ENCODE measurements at regions not wholly inside any gene's neighbourhood (a gene's known extent, or its start where the extent isn't known, plus 50 kb on each side); places are given as distances from the start of the nearest gene placed in this dataset.

GRCh38 chr4:79689740-79690139 is 281.7 kb upstream of the GK2 start (continued):
- TF ChIP-seq REST (IDR thresholded peaks at IDR 0.05; ENCODE audit: low read depth, low read length) (no peak), RCOR1 (IDR thresholded peaks at IDR 0.05; ENCODE audit: low read length) (no peak), EZH2phosphoT487 (IDR thresholded peaks at IDR 0.05; ENCODE audit: borderline replicate concordance, low read depth) (no peak), MEF2A (IDR thresholded peaks at IDR 0.05; ENCODE audit: borderline replicate concordance, low read depth) (no peak)

GRCh38 chr4:79688691-79689090 is 280.7 kb upstream of the GK2 start:
- ChIA-PET CTCF (no interaction called here), POLR2A (no interaction called here)
- TF ChIP-seq SIN3A (IDR thresholded peaks at IDR 0.05; ENCODE audit: borderline replicate concordance, low read depth, low read length): no peak
- no peak for TF ChIP-seq REST (IDR thresholded peaks at IDR 0.05; ENCODE audit: low read depth, low read length)
- TF ChIP-seq IRF3 (IDR thresholded peaks at IDR 0.05; ENCODE audit: low read depth, low read length): no peak
- TF ChIP-seq RAD21 (IDR thresholded peaks at IDR 0.05; ENCODE audit: low read length): no peak
- no peak for TF ChIP-seq CHD2 (IDR thresholded peaks at IDR 0.05; ENCODE audit: low read length, partially characterized antibody)
- TF ChIP-seq USF1 (IDR thresholded peaks at IDR 0.05; ENCODE audit: borderline replicate concordance, low read depth): no peak
- TF ChIP-seq NFIC (IDR thresholded peaks at IDR 0.05; ENCODE audit: borderline replicate concordance): no peak
- TF ChIP-seq EP300 (IDR thresholded peaks at IDR 0.05; ENCODE audit: borderline replicate concordance in 1 of 2, low read depth in 1 of 2, low read length in 1 of 2): no peak
- TF ChIP-seq ELF1 (IDR thresholded peaks at IDR 0.05): no peak
- no peak for TF ChIP-seq RXRA (IDR thresholded peaks at IDR 0.05; ENCODE audit: borderline replicate concordance, low read depth)
- TF ChIP-seq TAF1 (IDR thresholded peaks at IDR 0.05; ENCODE audit: borderline replicate concordance, low read depth, low read length): no peak
- TF ChIP-seq JUND (IDR thresholded peaks at IDR 0.05): no peak
- TF ChIP-seq NRF1 (IDR thresholded peaks at IDR 0.05; ENCODE audit: low read depth, low read length): no peak
- H3K9me2 ChIP-seq: no peaks in the 10 kb centered on the region
- no peak overlapping the region for H3K4me2 ChIP-seq
- no peak overlapping the region for H2AFZ ChIP-seq (ENCODE audit: low read depth)
- H4K20me1 ChIP-seq (ENCODE audit: insufficient read depth): no peaks in the 10 kb centered on the region
- H3K4me3 ChIP-seq (ENCODE audit: low read depth in 2 of 2, low read length in 1 of 2): no peak overlapping the region
- H3K79me2 ChIP-seq (ENCODE audit: insufficient read depth): no peaks in the 10 kb centered on the region
- no peak overlapping the region for H3K27ac ChIP-seq (ENCODE audit: low read depth in 2 of 2, low read length in 1 of 2)
- H3K4me1 ChIP-seq (ENCODE audit: control insufficient read depth in 1 of 2, insufficient read depth in 2 of 2, low read depth in 1 of 2, low read length in 1 of 2): no peaks in the 10 kb centered on the region
- DNase-seq: no peak
- H3K27me3 ChIP-seq (ENCODE audit: insufficient read depth): no peaks in the 10 kb centered on the region
- H3K36me3 ChIP-seq (replicated peaks in 1 of 2; ENCODE audit: control insufficient read depth in 1 of 2, insufficient read depth in 2 of 2, low read length in 1 of 2): no peaks in the 10 kb centered on the region
- H3K9ac ChIP-seq: no peak overlapping the region
- H3K9me3 ChIP-seq: no peaks in the 10 kb centered on the region
- H3F3A ChIP-seq (replicated peaks; ENCODE audit: insufficient read depth): no peaks in the 10 kb centered on the region

Data from SK-N-SH (cell line).